Activated naive CD4-positive, alpha-beta T cell (primary cell): ENCODE measurements at regions not wholly inside any gene's neighbourhood (a gene's known extent, or its start where the extent isn't known, plus 50 kb on each side); places are given as distances from the start of the nearest gene placed in this dataset.

Source experiments
- DNase-seq, 4 experiments: peaks; one replicate each; lab custom pipeline; 2025; lab: John Stamatoyannopoulos, UW

DNA sequence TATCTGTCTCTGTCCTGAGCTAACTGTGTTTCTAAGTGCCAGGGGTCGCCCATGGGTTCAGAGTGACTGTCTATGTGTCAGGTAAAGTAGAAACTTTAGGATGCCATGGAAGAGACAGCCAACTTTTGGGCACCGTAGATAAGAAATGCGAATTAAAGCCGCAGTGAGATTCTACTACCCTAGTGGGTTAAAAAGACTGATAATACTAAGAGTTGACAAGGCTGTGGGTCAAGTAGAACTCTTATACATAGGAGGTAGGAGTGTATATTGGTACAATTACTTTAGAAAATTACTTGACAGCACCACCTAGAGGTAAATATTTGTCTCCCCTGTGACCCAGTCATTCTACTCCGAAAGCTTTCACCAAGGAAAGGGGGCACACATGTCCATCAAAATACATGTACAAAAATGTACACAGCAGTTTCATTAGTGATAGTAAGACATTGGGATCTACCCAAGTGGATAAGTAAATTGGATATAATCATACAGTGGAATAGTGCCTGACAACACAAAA, 371.3 kb downstream of the SLC4A3 start:
- DNase-seq, result no peak

- no peak for DNase-seq
These were observed 372.6 kb downstream of the SLC4A3 start for GRCh38 chr2:220000080-220000479.

- no peak for DNase-seq
These were observed 373.2 kb downstream of the SLC4A3 start for GRCh38 chr2:220000586-220000985.

GRCh38 chr2:220001751-220002150, 374.3 kb downstream of the SLC4A3 start:
- no peak for DNase-seq

DNA sequence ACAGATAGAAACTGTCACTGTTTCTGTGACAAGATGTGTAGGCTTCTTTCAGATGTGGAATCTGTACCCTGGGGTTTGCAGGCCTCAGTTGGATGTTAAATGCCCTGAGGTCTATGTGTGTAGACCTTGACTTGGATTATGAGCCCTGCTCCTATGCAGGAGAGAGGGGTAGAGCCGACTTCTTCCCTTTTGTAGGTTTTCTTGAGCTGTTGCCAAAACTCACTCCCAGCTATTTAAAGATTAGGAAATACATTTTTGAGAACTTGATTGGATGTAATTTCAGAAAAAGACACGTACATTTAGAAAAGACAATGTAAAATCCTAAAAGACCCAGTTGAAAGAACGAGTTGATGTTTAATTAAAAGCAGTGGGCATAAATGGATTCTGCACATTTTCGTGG, 374.8 kb downstream of the SLC4A3 start:
- no peak for DNase-seq

DNA sequence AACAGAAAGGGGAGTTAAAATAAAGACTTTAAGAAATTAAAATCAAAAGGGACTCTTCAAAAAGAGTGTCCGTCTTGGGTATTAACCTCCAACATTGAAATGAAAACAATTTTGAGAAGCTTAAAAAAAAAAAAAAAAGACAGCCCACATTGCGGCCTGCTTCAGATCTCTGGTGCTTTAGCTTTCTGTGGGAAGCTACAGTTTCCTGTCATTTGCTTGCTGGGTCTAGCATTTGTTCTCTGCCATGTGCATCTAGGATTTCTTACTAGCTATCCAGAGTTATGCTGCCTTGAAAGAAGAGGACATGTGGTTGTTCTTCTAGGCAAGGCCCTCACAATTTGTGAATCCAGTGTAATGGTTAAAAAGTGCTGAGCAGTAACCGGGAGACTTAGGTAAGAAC, 375.3 kb downstream of the SLC4A3 start:
- DNase-seq, result no peak

DNA sequence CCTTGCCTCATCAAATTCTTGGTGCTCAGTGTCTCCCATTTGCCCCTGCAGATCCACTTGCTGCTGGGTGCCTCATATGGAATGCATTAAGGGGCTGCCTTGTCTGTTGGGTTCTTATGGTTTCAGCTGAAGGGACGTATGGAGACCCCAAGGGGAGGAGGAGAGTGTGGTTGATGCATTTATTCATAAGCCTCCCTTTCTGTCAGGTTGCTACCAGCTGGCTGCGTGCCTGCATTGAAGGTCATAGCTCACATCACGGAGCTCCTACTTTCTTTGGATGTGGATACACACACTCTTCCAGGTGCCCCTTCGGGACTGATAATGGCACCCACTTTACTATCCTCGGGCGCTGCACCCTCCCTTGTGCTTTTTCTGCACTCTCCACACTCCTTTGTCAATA, 377.9 kb downstream of the SLC4A3 start:
- DNase-seq, result no peak

- DNase-seq, result no peak
These were observed 378.8 kb downstream of the SLC4A3 start for GRCh38 chr2:220006152-220006621.

DNA sequence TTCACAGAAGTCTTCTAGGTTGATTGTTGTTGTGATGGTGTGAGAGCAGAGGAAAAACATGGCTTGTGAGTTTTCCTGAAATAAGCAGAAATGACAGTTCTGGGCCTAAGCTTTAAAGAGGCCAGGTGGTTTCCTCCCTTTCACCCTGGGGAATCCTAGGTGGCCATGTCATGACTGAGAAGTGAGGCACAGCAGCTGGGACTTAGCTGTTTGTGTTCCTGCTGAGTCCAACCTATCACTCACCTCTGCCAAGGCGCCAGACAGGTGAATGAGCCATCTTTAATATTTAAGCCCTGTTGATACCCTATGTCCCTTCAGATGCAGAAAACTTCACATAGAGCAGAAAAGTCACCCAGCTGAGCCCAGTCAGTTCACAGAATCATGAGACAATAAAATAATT, 384.4 kb downstream of the SLC4A3 start:
- DNase-seq, result no peak

- DNase-seq, result no peak
These were observed 387.5 kb downstream of the SLC4A3 start for GRCh38 chr2:220014961-220015360.

- DNase-seq, result no peak
These were observed 388.1 kb downstream of the SLC4A3 start for GRCh38 chr2:220015576-220015975.

- no peak for DNase-seq
These were observed 397.8 kb downstream of the SLC4A3 start for GRCh38 chr2:220025207-220025606.

DNA sequence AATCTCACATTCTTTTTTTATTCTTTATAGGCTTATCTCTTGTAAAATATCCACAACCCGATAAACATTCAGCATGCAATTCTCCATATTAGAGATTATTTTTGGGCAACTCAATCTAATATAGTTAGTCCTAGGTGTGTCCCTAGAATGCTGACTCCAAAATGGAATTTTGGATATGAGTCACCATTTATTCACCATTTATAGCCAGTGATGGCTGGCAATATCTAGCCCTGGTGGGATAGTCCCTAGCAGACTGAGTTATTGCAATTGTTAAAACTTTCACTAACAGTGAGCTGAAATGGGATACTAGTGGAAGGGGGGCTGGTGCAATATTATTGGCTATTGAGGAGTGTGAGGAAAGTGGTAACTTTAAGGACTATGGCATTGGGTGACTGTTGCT, 401.6 kb downstream of the SLC4A3 start:
- no peak for DNase-seq

GRCh38 chr2:220033546-220033945, 406.1 kb downstream of the SLC4A3 start:
- DNase-seq, result no peak

- DNase-seq, result no peak
These were observed 407.1 kb downstream of the SLC4A3 start for GRCh38 chr2:220034426-220035130.

DNA sequence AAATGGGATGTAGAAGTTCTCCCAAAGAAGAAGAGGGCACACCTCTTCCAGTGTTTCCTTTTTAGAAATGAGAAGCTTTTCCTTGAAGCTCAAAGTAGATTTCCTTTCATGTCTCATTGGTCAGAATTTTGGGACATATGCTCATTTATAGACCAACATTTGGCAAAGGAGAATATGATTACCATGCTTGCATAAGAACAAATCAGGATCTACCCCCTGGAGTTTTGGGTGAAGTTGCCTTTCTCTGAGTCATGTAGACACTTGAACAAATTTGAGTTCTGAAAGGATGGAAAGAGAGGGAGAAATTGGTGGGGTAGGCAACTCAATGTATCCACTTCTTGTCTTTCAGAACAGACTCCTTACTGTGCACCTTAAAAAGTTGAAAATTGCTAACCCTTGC, 409.0 kb downstream of the SLC4A3 start:
- no peak for DNase-seq

- no peak for DNase-seq
These were observed 412.9 kb downstream of the SLC4A3 start for GRCh38 chr2:220040346-220040745.

- DNase-seq, result no peak
These were observed 414.0 kb downstream of the SLC4A3 start for GRCh38 chr2:220041447-220041846.

GRCh38 chr2:220043155-220043989, 415.9 kb downstream of the SLC4A3 start:
- no peak for DNase-seq

DNA sequence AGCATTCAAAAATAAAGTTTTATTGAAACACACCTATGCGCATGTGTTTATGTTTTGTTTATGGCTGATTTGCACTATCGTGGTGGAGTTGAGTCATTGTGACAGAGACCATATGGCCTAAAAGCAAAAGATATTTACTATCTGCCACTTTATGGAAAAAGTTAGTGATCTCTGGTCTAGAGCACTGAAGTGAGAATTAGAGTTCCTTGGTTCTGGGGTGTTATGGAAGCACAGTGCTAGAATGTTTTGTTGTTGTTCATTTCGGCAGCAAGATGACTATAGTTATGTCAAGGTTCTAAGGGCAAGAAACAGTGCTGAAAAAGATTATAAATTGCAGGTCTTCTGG, 416.5 kb downstream of the SLC4A3 start:
- no peak for DNase-seq

GRCh38 chr2:220044383-220044782, 417.0 kb downstream of the SLC4A3 start:
- no peak for DNase-seq

GRCh38 chr2:220046507-220046906, 419.1 kb downstream of the SLC4A3 start:
- no peak for DNase-seq

DNA sequence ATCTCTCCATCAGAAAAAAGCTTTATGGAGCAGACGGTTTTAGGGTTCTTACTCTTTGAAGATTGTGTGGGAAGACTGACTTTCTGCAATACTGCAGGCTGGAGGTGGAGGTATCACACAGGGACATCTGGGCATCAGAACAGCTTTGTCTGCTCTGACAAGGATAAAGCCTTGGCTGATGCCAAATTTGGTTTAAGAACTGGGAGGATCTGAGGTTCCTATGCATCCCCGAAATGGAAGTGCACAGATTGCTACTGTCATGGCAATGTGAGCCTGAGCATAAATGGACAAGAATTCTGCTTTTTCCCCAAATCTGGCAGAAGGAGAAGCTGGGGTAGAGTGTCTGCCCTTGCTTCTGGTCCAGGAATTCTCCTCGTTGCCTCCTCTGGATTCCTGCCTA, 424.3 kb downstream of the SLC4A3 start:
- no peak for DNase-seq
